HepG2 (cell line): ENCODE measurements at regions not wholly inside any gene's neighbourhood (a gene's known extent, or its start where the extent isn't known, plus 50 kb on each side); places are given as distances from the start of the nearest gene placed in this dataset.

Experiments used
- AHDC1 ChIP-seq: sonication (generic); formaldehyde crosslinking; IDR thresholded peaks from 2 replicates; pipeline ENCODE4 v1.5.1; 2020; ENCODE audit warnings: mild to moderate bottlenecking, missing genetic modification reagents, borderline replicate concordance
- ATF1 ChIP-seq: IDR thresholded peaks from 2 replicates; pipeline ENCODE4 v1.6.1; 2016; ENCODE audit warnings: mild to moderate bottlenecking, control low read depth
- ETV5 ChIP-seq: IDR thresholded peaks from 2 replicates; pipeline ENCODE4 v1.6.1; 2018; ENCODE audit warnings: missing biosample characterization, missing genetic modification reagents, inconsistent platforms, borderline replicate concordance
- FOSL2 ChIP-seq: sonication (generic); formaldehyde crosslinking; IDR thresholded peaks from 2 replicates; pipeline ENCODE4 v1.4.0; 2020; ENCODE audit warnings: missing genetic modification reagents
- HNF4A ChIP-seq: sonication (generic); formaldehyde crosslinking; IDR thresholded peaks from 2 replicates; pipeline ENCODE4 v1.4.0; 2020; ENCODE audit warnings: missing genetic modification reagents
- HNRNPH1 ChIP-seq: fragments of 200-400 bp; formaldehyde crosslinking; optimal IDR thresholded peaks from 2 replicates; pipeline ENCODE3; 2017; ENCODE audit warnings: mild to moderate bottlenecking, low read depth, low read length
- HOXA7 ChIP-seq: sonication (generic); formaldehyde crosslinking; IDR thresholded peaks from 2 replicates; pipeline ENCODE4 v1.8.1; 2022; ENCODE audit warnings: mild to moderate bottlenecking, missing genetic modification reagents, moderate library complexity
- JARID2 ChIP-seq: sonication (generic); formaldehyde crosslinking; IDR thresholded peaks from 2 replicates; pipeline ENCODE4 v1.8.1; 2023; ENCODE audit warnings: missing genetic modification reagents, inconsistent platforms; ENCODE audit not compliant: insufficient replicate concordance
- MTA1 ChIP-seq: sonication (generic); formaldehyde crosslinking; IDR thresholded peaks from 2 replicates; pipeline ENCODE4 v1.4.0; 2020; ENCODE audit warnings: missing genetic modification reagents, mild to moderate bottlenecking, borderline replicate concordance
- PITX1 ChIP-seq: sonication (generic); formaldehyde crosslinking; IDR thresholded peaks from 2 replicates; pipeline ENCODE4 v1.5.1; 2020; ENCODE audit warnings: mild to moderate bottlenecking, missing genetic modification reagents
- POGK ChIP-seq: sonication (generic); formaldehyde crosslinking; conservative IDR thresholded peaks from 2 replicates; pipeline ENCODE4 v1.8.0; 2022; ENCODE audit warnings: mild to moderate bottlenecking, moderate library complexity, missing genetic modification reagents
- PPARG ChIP-seq: conservative IDR thresholded peaks from 2 replicates; pipeline ENCODE4 v1.6.1; 2016; ENCODE audit warnings: missing biosample characterization, missing genetic modification reagents
- REPIN1 ChIP-seq: sonication (generic); formaldehyde crosslinking; IDR thresholded peaks from 2 replicates; pipeline ENCODE4 v1.8.0; 2022; ENCODE audit warnings: missing genetic modification reagents, low read depth, mild to moderate bottlenecking, borderline replicate concordance
- RNF2 ChIP-seq: fragments of 450-650 bp; conservative IDR thresholded peaks from 2 replicates; pipeline ENCODE4 v1.6.1; 2016; ENCODE audit warnings: low read depth
- SOX5 ChIP-seq: IDR thresholded peaks from 2 replicates; pipeline ENCODE4 v1.6.1; 2016; ENCODE audit warnings: borderline replicate concordance
- SP2 ChIP-seq: sonication (generic); formaldehyde crosslinking; IDR thresholded peaks from 2 replicates; pipeline ENCODE4 v1.5.1; 2020; ENCODE audit warnings: mild to moderate bottlenecking, missing genetic modification reagents
- TFDP1 ChIP-seq: IDR thresholded peaks from 2 replicates; pipeline ENCODE4 v1.6.1; 2016; ENCODE audit warnings: missing compliant biosample characterization, missing genetic modification reagents, borderline replicate concordance
- ZIK1 ChIP-seq: sonication (generic); formaldehyde crosslinking; IDR thresholded peaks from 2 replicates; pipeline ENCODE4 v1.5.0; 2020; ENCODE audit warnings: mild to moderate bottlenecking, low read depth, missing genetic modification reagents, borderline replicate concordance
- ZNF362 ChIP-seq: sonication (generic); formaldehyde crosslinking; IDR thresholded peaks from 2 replicates; pipeline ENCODE4 v1.4.0; 2020; ENCODE audit warnings: missing genetic modification reagents, mild to moderate bottlenecking, borderline replicate concordance
- ZNF432 ChIP-seq: sonication (generic); formaldehyde crosslinking; IDR thresholded peaks from 2 replicates; pipeline ENCODE4 v1.5.0; 2020; ENCODE audit warnings: missing genetic modification reagents, mild to moderate bottlenecking, borderline replicate concordance
- ZNF550 ChIP-seq: sonication (generic); formaldehyde crosslinking; IDR thresholded peaks from 2 replicates; pipeline ENCODE4 v1.4.0; 2020; ENCODE audit warnings: mild to moderate bottlenecking, missing genetic modification reagents, borderline replicate concordance
- ZNF766 ChIP-seq: sonication (generic); formaldehyde crosslinking; IDR thresholded peaks from 2 replicates; pipeline ENCODE4 v1.5.0; 2020; ENCODE audit warnings: missing genetic modification reagents, borderline replicate concordance

GRCh38 chr4:138398322-138398721 lies 156.2 kb upstream of the SLC7A11 start (continued):
- TF ChIP-seq JARID2 = no peak
- TF ChIP-seq ZNF766 (CRISPR knock-in tag) = no peak
- peak; percentile 84 for TF ChIP-seq SOX5 (CRISPR knock-in tag)
- no peak for TF ChIP-seq ZNF550 (CRISPR knock-in tag)
- TF ChIP-seq REPIN1 (CRISPR knock-in tag) = no peak
- TF ChIP-seq ATF1 (CRISPR knock-in tag) = no peak; the same call in 1 of the 2 replicates
- TF ChIP-seq ZIK1 (CRISPR knock-in tag) = no peak
- TF ChIP-seq ZNF432 (CRISPR knock-in tag) = no peak
- no peak for TF ChIP-seq ZNF362 (CRISPR knock-in tag)
- no peak for TF ChIP-seq POGK
- TF ChIP-seq SP2 (CRISPR knock-in tag) = no peak
- peak; percentile 77; the same call in 1 of the 2 replicates for TF ChIP-seq AHDC1 (CRISPR knock-in tag)
- TF ChIP-seq FOSL2 (CRISPR knock-in tag) = 0 out of 2 replicates have a peak, but pooled peaks have one; percentile 4
- peak; percentile 36; the same call in 1 of the 2 replicates for TF ChIP-seq ETV5 (CRISPR knock-in tag)
- peak; percentile 24; the same call in 1 of the 2 replicates for TF ChIP-seq HNF4A (CRISPR knock-in tag)
- TF ChIP-seq PPARG (CRISPR knock-in tag) = 0 out of 2 replicates have a peak, but pooled peaks have one; percentile 17
- no peak for TF ChIP-seq HOXA7 (CRISPR knock-in tag)
- TF ChIP-seq PITX1 (CRISPR knock-in tag) = 0 out of 2 replicates have a peak, but pooled peaks have one; percentile 40
- no peak for TF ChIP-seq TFDP1
- no peak for TF ChIP-seq MTA1 (CRISPR knock-in tag)
- no peak for TF ChIP-seq HNRNPH1
- no peak for TF ChIP-seq RNF2
